Sciatic nerve (tissue), 2 donors: ENCODE measurements at regions not wholly inside any gene's neighbourhood (a gene's known extent, or its start where the extent isn't known, plus 50 kb on each side); places are given as distances from the start of the nearest gene placed in this dataset.

Experiments
- ATAC-seq: fragments of 200-7000 bp; cut with Tn5 transposase; one replicate; pipeline ENCODE4 v1.9.1; 2020; ENCODE audit warnings: mild to moderate bottlenecking, moderate library complexity
- DNase-seq: peaks from one replicate; pipeline ENCODE4 v3.0.0-alpha.2; 2020; ENCODE audit warnings: low spot score
- intact Hi-C: fragments of 100-400 bp; cut with DNase I; formaldehyde crosslinking; loops from one replicate; pipeline ENCODE4 v1.14.2; 2022
- donor health status: DM: no; HTN: no; CAD: no.
- donor health status: DM: no; HTN: no; CAD: no.

GRCh38 chr11:71358122-71358728 lies 90.0 kb downstream of the DHCR7 start:
- peak; percentile 19 for DNase-seq
- no peak for ATAC-seq
- intact Hi-C loops: no loop called here

GRCh38 chr11:71357414-71357813 lies 90.8 kb downstream of the DHCR7 start:
- intact Hi-C loops: no loop called here

GRCh38 chr11:71356904-71357303 lies 91.3 kb downstream of the DHCR7 start:
- intact Hi-C loops: no loop called here
- DNase-seq: peak; percentile 23

More at GRCh38 chr11:71357414-71357813, 90.8 kb downstream of the DHCR7 start:
- DNase-seq (no peak), ATAC-seq (no peak)

GRCh38 chr11:71356280-71356876 lies 91.8 kb downstream of the DHCR7 start:
- no peak for ATAC-seq
- peak; percentile 28 for DNase-seq
- intact Hi-C loops: no loop called here

More at GRCh38 chr11:71356904-71357303, 91.3 kb downstream of the DHCR7 start:
- no peak for ATAC-seq

GRCh38 chr11:71355281-71355680 lies 92.9 kb downstream of the DHCR7 start:
- DNase-seq: no peak
- intact Hi-C loops: no loop called here
- no peak for ATAC-seq

- intact Hi-C loops: no loop called here
- DNase-seq (no peak), ATAC-seq (no peak)
These were observed 93.6 kb downstream of the DHCR7 start for GRCh38 chr11:71354394-71355105.

GRCh38 chr11:71352748-71353147 lies 95.4 kb downstream of the DHCR7 start:
- no peak for ATAC-seq
- intact Hi-C loops: no loop called here
- DNase-seq: peak; percentile 10

- peak; percentile 30 for DNase-seq
- intact Hi-C loops: no loop called here
- no peak for ATAC-seq
These were observed 96.0 kb downstream of the DHCR7 start for GRCh38 chr11:71352226-71352625.

- DNase-seq (no peak), ATAC-seq (no peak)
- intact Hi-C loops: no loop called here
These were observed 97.2 kb upstream of the SHANK2 start for GRCh38 chr11:71349627-71350026.

GRCh38 chr11:71343828-71344400 lies 91.5 kb upstream of the SHANK2 start:
- DNase-seq: no peak
- ATAC-seq: no peak
- intact Hi-C loops: no loop called here

- ATAC-seq: no peak
- intact Hi-C loops: no loop called here
- DNase-seq: no peak
These were observed 90.8 kb upstream of the SHANK2 start for GRCh38 chr11:71342951-71343827.

GRCh38 chr11:71342116-71342515 lies 89.7 kb upstream of the SHANK2 start:
- intact Hi-C loops: no loop called here
- DNase-seq: peak; percentile 31
- ATAC-seq: no peak

GRCh38 chr11:71341596-71341995 lies 89.2 kb upstream of the SHANK2 start:
- DNase-seq: peak; percentile 26
- intact Hi-C loops: no loop called here
- no peak for ATAC-seq

GRCh38 chr11:71341173-71341572 lies 88.8 kb upstream of the SHANK2 start:
- intact Hi-C loops: no loop called here
- ATAC-seq: no peak
- peak; percentile 26 for DNase-seq

- intact Hi-C loops: no loop called here
- DNase-seq: peak; percentile 25
- ATAC-seq: peak; percentile 21
These were observed 87.8 kb upstream of the SHANK2 start for GRCh38 chr11:71340086-71340606.

GRCh38 chr11:71339396-71339881 lies 87.1 kb upstream of the SHANK2 start:
- intact Hi-C loops: no loop called here
- DNase-seq: peak; percentile 36

GRCh38 chr11:71338801-71339395 lies 86.5 kb upstream of the SHANK2 start:
- intact Hi-C loops: no loop called here
- ATAC-seq (peak; percentile 37), DNase-seq (peak; percentile 8)

More at GRCh38 chr11:71339396-71339881, 87.1 kb upstream of the SHANK2 start:
- ATAC-seq: peak; percentile 43
